NCI-H345 treated with DMSO at 0.1 percent for 48 hours (cell line): ENCODE measurements at regions not wholly inside any gene's neighbourhood (a gene's known extent, or its start where the extent isn't known, plus 50 kb on each side); places are given as distances from the start of the nearest gene placed in this dataset.
A peak's percentile ranks its signal among the peaks of the same experiment; 100 is the strongest.
"Not testable (repeated sequence)": the region's sequence is repeated elsewhere in the genome, so short reads cannot be mapped to it uniquely, and the experiment has no call there.

Experiments used
- DNase-seq: peaks from one replicate; lab custom pipeline; 2025; ENCODE audit not compliant: unreplicated experiment; lab: John Stamatoyannopoulos, UW

GRCh38 chr18:5024741-5025140 lies 172.3 kb downstream of the AKAIN1 start:
- DNase-seq = no peak

GRCh38 chr18:5021558-5021957 lies 175.5 kb downstream of the AKAIN1 start:
- DNase-seq = no peak

DNA sequence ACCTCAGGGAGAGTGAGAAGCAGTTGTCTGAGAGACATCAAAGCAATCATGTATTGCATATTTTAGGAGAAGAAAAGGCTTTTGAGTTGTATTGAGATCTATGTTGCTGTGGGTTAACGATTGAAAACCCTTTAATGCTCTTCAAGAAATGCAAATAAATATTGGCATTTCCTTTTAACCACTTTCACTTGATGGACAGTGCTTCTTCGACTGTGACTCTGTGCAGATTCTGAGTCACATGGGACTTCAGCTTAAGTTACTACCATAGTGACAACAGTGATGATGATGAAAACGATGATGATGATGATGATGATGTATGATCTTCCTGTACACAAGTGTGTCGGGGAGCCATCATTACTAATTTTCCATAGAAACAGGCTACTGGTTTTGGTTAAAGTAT lies 181.8 kb downstream of the AKAIN1 start:
- no peak for DNase-seq

DNA sequence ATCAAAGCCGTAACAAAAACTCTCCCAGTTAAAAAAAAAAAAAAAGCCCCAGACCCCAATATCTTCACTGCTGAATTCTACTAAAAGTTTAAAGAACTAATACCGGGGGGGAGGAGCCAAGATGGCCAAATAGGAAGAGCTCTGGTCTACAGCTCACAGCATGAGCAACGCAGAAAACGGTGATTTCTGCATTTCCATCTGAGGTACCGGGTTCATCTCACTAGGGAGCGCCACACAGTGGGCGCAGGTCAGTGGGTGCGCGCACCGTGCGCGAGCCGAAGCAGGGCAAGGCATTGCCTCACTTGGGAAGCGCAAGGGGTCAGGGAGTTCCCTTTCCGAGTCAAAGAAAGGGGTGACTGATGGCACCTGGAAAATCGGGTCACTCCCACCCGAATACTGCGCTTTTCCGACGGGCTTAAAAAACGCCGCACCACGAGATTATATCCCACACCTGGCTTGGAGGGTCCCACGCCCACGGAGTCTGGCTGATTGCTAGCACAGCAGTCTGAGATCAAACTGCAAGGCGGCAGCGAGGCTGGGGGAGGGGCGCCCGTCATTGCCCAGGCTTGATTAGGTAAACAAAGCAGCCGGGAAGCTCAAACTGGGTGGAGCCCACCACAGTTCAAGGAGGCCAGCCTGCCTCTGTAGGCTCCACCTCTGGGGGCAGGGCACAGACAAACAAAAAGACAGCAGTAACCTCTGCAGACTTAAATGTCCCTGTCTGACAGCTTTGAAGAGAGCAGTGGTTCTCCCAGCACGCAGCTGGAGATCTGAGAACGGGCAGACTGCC lies 192.8 kb downstream of the AKAIN1 start:
- DNase-seq = not testable (repeated sequence)

GRCh38 chr18:4994710-4995109 lies 202.3 kb downstream of the AKAIN1 start:
- DNase-seq = no peak

GRCh38 chr18:4987452-4988405 lies 209.3 kb downstream of the AKAIN1 start:
- peak; percentile 74 for DNase-seq

- DNase-seq = no peak
These were observed 210.4 kb downstream of the AKAIN1 start for GRCh38 chr18:4986677-4987076.

GRCh38 chr18:4986066-4986465 lies 211.0 kb downstream of the AKAIN1 start:
- no peak for DNase-seq

DNA sequence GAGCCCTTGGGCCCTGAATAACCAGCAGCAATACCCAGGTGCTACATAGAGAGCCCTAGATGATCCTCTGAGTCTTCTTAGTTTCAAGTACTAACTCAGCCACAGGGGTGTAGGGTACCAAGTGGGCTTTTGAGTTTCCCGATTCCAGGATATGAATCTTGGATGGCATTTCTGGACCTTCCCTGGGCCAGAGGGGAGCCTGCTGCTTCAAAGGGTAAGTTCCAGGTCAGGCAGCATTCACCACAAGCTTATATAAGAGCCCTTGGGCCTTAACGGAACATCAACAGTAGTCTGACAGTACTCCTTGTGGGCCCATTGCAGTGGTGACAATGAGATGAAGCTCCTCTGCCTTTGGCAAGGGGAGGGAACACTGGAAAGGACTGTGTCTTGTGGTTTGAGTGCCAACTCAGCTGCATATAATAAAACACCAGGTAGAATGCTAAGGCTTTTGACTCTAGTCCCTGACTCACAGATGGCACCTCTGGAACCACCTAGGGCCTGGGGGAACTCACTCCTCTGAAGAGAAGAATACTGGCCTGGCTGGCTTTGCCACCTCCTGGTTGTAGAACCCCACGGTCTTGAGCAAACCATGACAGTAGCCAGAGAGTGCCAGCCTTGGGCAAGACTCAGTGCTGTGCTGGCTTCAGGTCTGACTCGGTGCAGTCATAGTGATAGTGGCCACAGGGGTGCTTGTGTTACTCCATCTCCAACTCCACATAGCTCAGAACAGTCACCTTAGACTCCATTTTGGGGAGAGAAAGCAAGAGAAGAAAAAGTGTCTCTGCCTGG lies 235.7 kb downstream of the AKAIN1 start:
- no peak for DNase-seq

- DNase-seq = no peak
These were observed 236.5 kb downstream of the AKAIN1 start for GRCh38 chr18:4960578-4960977.

- no peak for DNase-seq
These were observed 265.8 kb downstream of the AKAIN1 start for GRCh38 chr18:4931209-4931608.

GRCh38 chr18:4921548-4921947 lies 275.5 kb downstream of the AKAIN1 start:
- DNase-seq = no peak

- DNase-seq = not testable (repeated sequence)
These were observed 279.5 kb downstream of the AKAIN1 start for GRCh38 chr18:4917509-4917908.

DNA sequence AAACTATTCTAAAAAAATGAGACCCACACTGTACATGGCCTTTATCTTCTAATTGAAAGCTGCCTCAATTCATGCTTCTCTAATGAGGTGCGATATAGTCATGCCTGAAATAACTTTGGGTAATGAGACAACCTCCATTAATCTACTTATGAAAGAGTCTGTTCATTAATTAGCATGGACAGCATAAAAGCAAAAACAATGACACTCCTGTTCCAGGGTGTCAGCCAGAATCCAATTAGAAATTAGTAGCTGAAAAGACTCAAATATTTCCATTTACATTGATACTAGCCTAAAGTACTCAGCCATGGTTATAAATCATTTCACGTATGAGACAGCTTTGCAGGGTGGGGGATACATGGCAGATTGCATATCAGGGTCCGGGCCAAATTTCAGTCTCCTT lies 288.7 kb downstream of the AKAIN1 start:
- DNase-seq = no peak

DNA sequence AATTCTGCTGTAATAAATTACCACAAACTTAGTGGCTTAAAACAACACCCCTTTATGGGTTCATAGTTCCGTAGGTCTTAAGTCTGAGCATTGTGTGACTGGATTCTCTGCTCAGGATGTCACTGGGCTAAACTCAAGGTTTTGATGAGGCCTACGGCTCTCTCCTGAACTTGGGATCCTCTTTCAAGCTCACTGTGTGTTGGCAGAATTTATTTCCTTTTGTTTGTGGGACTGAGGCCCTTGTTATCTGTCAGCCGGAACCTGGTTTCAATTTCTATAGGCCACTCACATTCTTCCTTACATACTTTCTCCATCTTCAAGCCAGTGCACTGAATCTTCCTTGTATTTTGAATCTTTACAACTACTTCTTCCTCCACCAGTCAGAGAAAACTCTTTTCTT lies 290.2 kb downstream of the AKAIN1 start:
- no peak for DNase-seq

DNA sequence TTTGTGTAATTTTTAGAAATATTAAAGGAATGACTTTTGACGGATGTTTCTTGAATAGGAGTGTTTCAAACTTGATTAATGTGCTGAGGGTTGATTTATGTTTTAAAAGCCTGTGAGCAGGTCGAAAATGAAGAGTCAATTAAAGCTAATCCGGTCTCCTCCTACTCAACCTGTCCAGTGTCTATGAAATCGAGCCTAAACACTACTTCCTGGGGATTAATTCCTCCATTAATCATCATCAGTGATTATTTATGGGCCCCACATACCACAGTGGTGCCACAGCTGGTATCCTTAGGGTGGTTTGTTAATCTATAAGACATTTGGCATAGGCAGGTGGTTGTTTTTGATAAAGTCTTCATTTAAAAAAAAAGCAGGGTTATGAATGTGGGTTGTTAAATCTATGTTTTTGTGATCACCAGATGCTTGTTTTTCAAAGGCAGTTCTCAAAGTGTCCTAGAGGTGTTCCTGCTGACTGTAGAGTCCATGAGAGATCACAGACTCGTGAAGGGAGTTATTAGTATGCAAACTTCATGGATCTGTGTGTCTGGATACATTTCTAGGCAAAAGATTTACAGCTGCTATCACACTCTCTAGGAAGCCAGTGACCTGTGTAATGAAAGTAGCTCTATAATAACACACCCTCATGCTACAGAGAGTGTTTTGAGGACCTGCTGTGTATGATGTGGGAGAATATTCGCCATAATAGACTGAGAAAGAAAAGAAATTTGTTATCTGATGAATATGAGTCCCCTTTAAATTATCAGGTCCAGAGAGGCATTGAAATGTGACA lies 308.6 kb downstream of the AKAIN1 start:
- no peak for DNase-seq

GRCh38 chr18:4878480-4878879 lies 318.6 kb downstream of the AKAIN1 start:
- DNase-seq = no peak

- no peak for DNase-seq
These were observed 325.9 kb downstream of the AKAIN1 start for GRCh38 chr18:4871197-4871596.

GRCh38 chr18:4870177-4870773 lies 326.8 kb downstream of the AKAIN1 start:
- DNase-seq = no peak

GRCh38 chr18:4869155-4869554 lies 327.9 kb downstream of the AKAIN1 start:
- DNase-seq = no peak
